ENCODE measurements at regions not wholly inside any gene's neighbourhood (a gene's known extent, or its start where the extent isn't known, plus 50 kb on each side); places are given as distances from the start of the nearest gene placed in this dataset.
"Not testable (repeated sequence)": the region's sequence is repeated elsewhere in the genome, so short reads cannot be mapped to it uniquely, and the experiment has no call there.

GRCh38 chr6:137809895-137810553, 57.0 kb upstream of the TNFAIP3 start:
- not testable (repeated sequence) for H3K4me3 Mint-ChIP-seq; H3K4me3 ChIP-seq (ENCODE audit: low read depth, low read length); H3K9me3 ChIP-seq (ENCODE audit: control insufficient read depth in 2 of 2, low read length in 2 of 2); ATAC-seq (ENCODE audit: low read depth in 2 of 2); H3K9me3 Mint-ChIP-seq; DNase-seq; H3K36me3 ChIP-seq (ENCODE audit: control insufficient read depth, insufficient read depth, low read length); H3K36me3 Mint-ChIP-seq; H3K27me3 Mint-ChIP-seq; H3K27me3 ChIP-seq (ENCODE audit: control insufficient read depth, insufficient read depth, low read length)
- peak overlapping the region; percentile 91 for H3K27ac ChIP-seq (ENCODE audit: insufficient read depth, low read length, poor library complexity, severe bottlenecking)
- H3K4me1 ChIP-seq (ENCODE audit: control insufficient read depth, insufficient read depth, low read length, poor library complexity, severe bottlenecking) = peaks cover 28% of the 10 kb centered on the region
- Mint-ChIP-seq H3K4me1 (peaks cover 31 to 48% (median 42%) of the 10 kb centered on the region in 4 donors), H3K27ac (peak overlapping the region in 2 of 3 donors; percentile 80 to 97)

- H3K4me1 Mint-ChIP-seq = peaks cover 29 to 45% (median 39%) of the 10 kb centered on the region in 4 donors
- H3K4me3 Mint-ChIP-seq = peak overlapping the region in 3 of 4 donors; percentile 37 to 87 (median 79)
- DNase-seq (no peak), ATAC-seq (ENCODE audit: low read depth in 2 of 2) (no peak)
- no peaks in the 10 kb centered on the region for H3K36me3 Mint-ChIP-seq
- H3K27me3 Mint-ChIP-seq = no peaks in the 10 kb centered on the region
- Histone ChIP-seq H3K9me3 (ENCODE audit: control insufficient read depth in 2 of 2, low read length in 2 of 2) (no peaks in the 10 kb centered on the region), H3K27me3 (ENCODE audit: control insufficient read depth, insufficient read depth, low read length) (no peaks in the 10 kb centered on the region), H3K4me1 (ENCODE audit: control insufficient read depth, insufficient read depth, low read length, poor library complexity, severe bottlenecking) (peaks cover 30% of the 10 kb centered on the region), H3K36me3 (ENCODE audit: control insufficient read depth, insufficient read depth, low read length) (no peaks in the 10 kb centered on the region), H3K27ac (ENCODE audit: insufficient read depth, low read length, poor library complexity, severe bottlenecking) (peak overlapping the region; percentile 91), H3K4me3 (ENCODE audit: low read depth, low read length) (peak overlapping the region; percentile 61)
- peak overlapping the region; percentile 97 to 100 (median 99) for H3K27ac Mint-ChIP-seq
- peaks cover 0 to 4% (median 0%) of the 10 kb centered on the region in 7 donors for H3K9me3 Mint-ChIP-seq
These were observed 56.4 kb upstream of the TNFAIP3 start for GRCh38 chr6:137810554-137811120.

- H3K27ac ChIP-seq (ENCODE audit: insufficient read depth, low read length, poor library complexity, severe bottlenecking) = peak overlapping the region; percentile 91
- H3K36me3 ChIP-seq (ENCODE audit: control insufficient read depth, insufficient read depth, low read length) = no peaks in the 10 kb centered on the region
- no peaks in the 10 kb centered on the region for H3K27me3 Mint-ChIP-seq
- H3K4me3 Mint-ChIP-seq = peak overlapping the region; percentile 37 to 87 (median 69)
- H3K9me3 Mint-ChIP-seq = peaks cover 0 to 4% (median 0%) of the 10 kb centered on the region in 7 donors
- peak overlapping the region; percentile 97 to 100 (median 99) for H3K27ac Mint-ChIP-seq
- H3K4me3 ChIP-seq (ENCODE audit: low read depth, low read length) = peak overlapping the region; percentile 61
- H3K27me3 ChIP-seq (ENCODE audit: control insufficient read depth, insufficient read depth, low read length) = no peaks in the 10 kb centered on the region
- DNase-seq = peak; percentile 67 to 90 (median 82)
- H3K9me3 ChIP-seq (ENCODE audit: control insufficient read depth in 2 of 2, low read length in 2 of 2) = no peaks in the 10 kb centered on the region
- peaks cover 36 to 49% (median 44%) of the 10 kb centered on the region in 4 donors for H3K4me1 Mint-ChIP-seq
- peaks cover 37% of the 10 kb centered on the region for H3K4me1 ChIP-seq (ENCODE audit: control insufficient read depth, insufficient read depth, low read length, poor library complexity, severe bottlenecking)
- no peaks in the 10 kb centered on the region for H3K36me3 Mint-ChIP-seq
- ATAC-seq (ENCODE audit: low read depth in 2 of 2) = peak; percentile 92 to 95
These were observed 55.7 kb upstream of the TNFAIP3 start for GRCh38 chr6:137811121-137811915.

DNA sequence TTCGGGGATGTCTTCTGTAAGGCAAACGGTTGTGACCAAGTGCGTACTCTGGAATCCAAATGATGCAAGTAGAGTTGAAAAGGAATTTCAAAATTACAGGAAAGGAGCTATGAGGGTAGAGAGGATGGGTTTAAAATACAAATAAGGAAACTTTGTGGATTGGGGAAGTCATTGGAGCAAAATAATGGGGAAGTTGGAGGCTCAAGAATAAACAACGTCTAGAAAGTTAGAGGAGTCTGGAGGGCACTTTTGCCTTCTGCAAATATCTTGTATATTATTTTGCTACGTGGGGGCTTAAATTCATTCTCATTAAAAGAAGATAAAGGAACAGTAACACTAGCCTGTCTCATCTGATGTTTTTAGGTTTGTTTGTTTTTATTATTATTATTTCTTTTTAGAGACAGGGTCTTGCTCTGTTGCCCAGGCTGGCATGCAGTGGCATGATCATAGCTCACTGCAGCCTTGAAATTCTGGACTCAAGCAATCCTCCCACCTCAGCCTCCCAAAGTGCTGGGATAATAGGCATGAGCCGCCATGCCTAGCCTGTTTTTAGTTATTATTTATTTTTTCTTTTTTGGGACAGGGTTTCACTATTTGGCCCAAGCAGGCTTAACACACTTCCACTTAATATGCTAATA, 55.0 kb upstream of the TNFAIP3 start:
- DNase-seq (no peak), ATAC-seq (ENCODE audit: low read depth in 2 of 2) (no peak)
- H3K9me3 ChIP-seq (ENCODE audit: control insufficient read depth in 2 of 2, low read length in 2 of 2) = no peaks in the 10 kb centered on the region
- peak overlapping the region; percentile 61 for H3K4me3 ChIP-seq (ENCODE audit: low read depth, low read length)
- Mint-ChIP-seq H3K27ac (peak overlapping the region; percentile 97 to 100 (median 99)), H3K36me3 (no peaks in the 10 kb centered on the region), H3K4me3 (peak overlapping the region in 3 of 4 donors; percentile 59 to 87 (median 79)), H3K9me3 (peaks cover 0 to 3% (median 0%) of the 10 kb centered on the region in 7 donors), H3K4me1 (peaks cover 39 to 55% (median 47%) of the 10 kb centered on the region in 4 donors), H3K27me3 (no peaks in the 10 kb centered on the region)
- H3K27me3 ChIP-seq (ENCODE audit: control insufficient read depth, insufficient read depth, low read length) = no peaks in the 10 kb centered on the region
- peak overlapping the region; percentile 91 for H3K27ac ChIP-seq (ENCODE audit: insufficient read depth, low read length, poor library complexity, severe bottlenecking)
- peaks cover 44% of the 10 kb centered on the region for H3K4me1 ChIP-seq (ENCODE audit: control insufficient read depth, insufficient read depth, low read length, poor library complexity, severe bottlenecking)
- no peaks in the 10 kb centered on the region for H3K36me3 ChIP-seq (ENCODE audit: control insufficient read depth, insufficient read depth, low read length)

GRCh38 chr6:137813308-137813970, 53.6 kb upstream of the TNFAIP3 start:
- peak overlapping the region; percentile 6 to 38 (median 9) for H3K27ac Mint-ChIP-seq
- peaks cover 38 to 51% (median 43%) of the 10 kb centered on the region in 4 donors for H3K4me1 Mint-ChIP-seq
- Histone ChIP-seq H3K4me3 (ENCODE audit: low read depth, low read length) (no peak overlapping the region), H3K27ac (ENCODE audit: insufficient read depth, low read length, poor library complexity, severe bottlenecking) (peak overlapping the region; percentile 45), H3K36me3 (ENCODE audit: control insufficient read depth, insufficient read depth, low read length) (no peaks in the 10 kb centered on the region), H3K27me3 (ENCODE audit: control insufficient read depth, insufficient read depth, low read length) (no peaks in the 10 kb centered on the region), H3K9me3 (ENCODE audit: control insufficient read depth in 2 of 2, low read length in 2 of 2) (no peaks in the 10 kb centered on the region), H3K4me1 (ENCODE audit: control insufficient read depth, insufficient read depth, low read length, poor library complexity, severe bottlenecking) (peaks cover 38% of the 10 kb centered on the region)
- no peak overlapping the region for H3K4me3 Mint-ChIP-seq
- H3K27me3 Mint-ChIP-seq = no peaks in the 10 kb centered on the region
- no peaks in the 10 kb centered on the region for H3K9me3 Mint-ChIP-seq
- DNase-seq (no peak), ATAC-seq (ENCODE audit: low read depth in 2 of 2) (no peak)
- no peaks in the 10 kb centered on the region for H3K36me3 Mint-ChIP-seq

- H3K36me3 ChIP-seq (ENCODE audit: control insufficient read depth, insufficient read depth, low read length); H3K27me3 ChIP-seq (ENCODE audit: control insufficient read depth, insufficient read depth, low read length); H3K4me3 Mint-ChIP-seq; H3K36me3 Mint-ChIP-seq; H3K27ac ChIP-seq (ENCODE audit: insufficient read depth, low read length, poor library complexity, severe bottlenecking); H3K27me3 Mint-ChIP-seq; H3K9me3 Mint-ChIP-seq; ATAC-seq (ENCODE audit: low read depth in 2 of 2); H3K4me3 ChIP-seq (ENCODE audit: low read depth, low read length); H3K9me3 ChIP-seq (ENCODE audit: control insufficient read depth in 2 of 2, low read length in 2 of 2); DNase-seq: not testable (repeated sequence)
- Mint-ChIP-seq H3K4me1 (peaks cover 40 to 57% (median 47%) of the 10 kb centered on the region in 4 donors), H3K27ac (peak overlapping the region in 2 of 3 donors; percentile 6 to 9)
- peaks cover 38% of the 10 kb centered on the region for H3K4me1 ChIP-seq (ENCODE audit: control insufficient read depth, insufficient read depth, low read length, poor library complexity, severe bottlenecking)
These were observed 53.0 kb upstream of the TNFAIP3 start for GRCh38 chr6:137814030-137814429.

GRCh38 chr6:137815692-137816091, 51.4 kb upstream of the TNFAIP3 start:
- Histone ChIP-seq H3K4me3 (ENCODE audit: low read depth, low read length) (peak overlapping the region; percentile 67), H3K36me3 (ENCODE audit: control insufficient read depth, insufficient read depth, low read length) (no peaks in the 10 kb centered on the region), H3K9me3 (ENCODE audit: control insufficient read depth in 2 of 2, low read length in 2 of 2) (no peaks in the 10 kb centered on the region), H3K27ac (ENCODE audit: insufficient read depth, low read length, poor library complexity, severe bottlenecking) (peak overlapping the region; percentile 60), H3K27me3 (ENCODE audit: control insufficient read depth, insufficient read depth, low read length) (no peaks in the 10 kb centered on the region), H3K4me1 (ENCODE audit: control insufficient read depth, insufficient read depth, low read length, poor library complexity, severe bottlenecking) (peaks cover 50% of the 10 kb centered on the region)
- no peak for ATAC-seq (ENCODE audit: low read depth in 2 of 2)
- peak overlapping the region in 2 of 4 donors; percentile 22 to 39 for H3K4me3 Mint-ChIP-seq
- no peaks in the 10 kb centered on the region for H3K9me3 Mint-ChIP-seq
- no peaks in the 10 kb centered on the region for H3K36me3 Mint-ChIP-seq
- no peaks in the 10 kb centered on the region for H3K27me3 Mint-ChIP-seq
- peak overlapping the region; percentile 82 to 99 (median 87) for H3K27ac Mint-ChIP-seq
- peaks cover 38 to 60% (median 57%) of the 10 kb centered on the region in 4 donors for H3K4me1 Mint-ChIP-seq
- DNase-seq = no peak
